ENCODE measurements at regions not wholly inside any gene's neighbourhood (a gene's known extent, or its start where the extent isn't known, plus 50 kb on each side); places are given as distances from the start of the nearest gene placed in this dataset.
"Not testable (repeated sequence)": the region's sequence is repeated elsewhere in the genome, so short reads cannot be mapped to it uniquely, and the experiment has no call there.

- DNase-seq; H3K4me3 ChIP-seq; H3K9me3 ChIP-seq; H3K27ac ChIP-seq; H3K36me3 ChIP-seq; intact Hi-C loops (cut with DNase I; ENCODE audit: low total_unique reads); H3K4me1 ChIP-seq; H3K27me3 ChIP-seq (replicated peaks in 1 of 7): not testable (repeated sequence)
- WGBS, 5 donors, result 81 to 100% (median 91%) methylated on average over 1 to 2 of the region's 6 CpGs; no CpG with 5 or more reads in 2 of the 5 donors
Observed at GRCh38 chr16:16448423-16448822, 69.5 kb downstream of the NPIPA7 start.

- intact Hi-C loops (cut with DNase I; ENCODE audit: low total_unique reads); H3K27me3 ChIP-seq (replicated peaks in 1 of 7); H3K36me3 ChIP-seq; H3K27ac ChIP-seq; H3K4me3 ChIP-seq; DNase-seq; H3K9me3 ChIP-seq; H3K4me1 ChIP-seq: not testable (repeated sequence)
- 67 to 87% (median 82%) methylated on average over 3 to 4 of the region's 4 CpGs for WGBS, 5 donors
Observed at GRCh38 chr16:16449712-16450237, 70.8 kb downstream of the NPIPA7 start.

- H3K4me1 ChIP-seq; intact Hi-C loops (cut with DNase I; ENCODE audit: low total_unique reads); H3K27ac ChIP-seq; H3K4me3 ChIP-seq; H3K36me3 ChIP-seq; H3K27me3 ChIP-seq (replicated peaks in 1 of 7); H3K9me3 ChIP-seq; DNase-seq: not testable (repeated sequence)
- 0 to 18% (median 8%) methylated on average over 1 to 6 of the region's 10 CpGs; no CpG with 5 or more reads in 1 of the 5 donors for WGBS, 5 donors
Observed at GRCh38 chr16:16451721-16452410, 72.9 kb downstream of the NPIPA7 start.

- intact Hi-C loops (cut with DNase I; ENCODE audit: low total_unique reads); H3K9me3 ChIP-seq; H3K4me1 ChIP-seq; H3K27ac ChIP-seq; H3K36me3 ChIP-seq; H3K27me3 ChIP-seq (replicated peaks in 1 of 7); H3K4me3 ChIP-seq; DNase-seq: not testable (repeated sequence)
- 92% methylated on average over 2 of the region's 5 CpGs; no CpG with 5 or more reads in 4 of the 5 donors for WGBS, 5 donors
Observed at GRCh38 chr16:16458579-16458978, 79.6 kb downstream of the NPIPA7 start.

GRCh38 chr16:16463792-16464191, 84.9 kb downstream of the NPIPA7 start:
- intact Hi-C loops (cut with DNase I; ENCODE audit: low total_unique reads); H3K27ac ChIP-seq; H3K4me1 ChIP-seq; DNase-seq; H3K36me3 ChIP-seq; H3K27me3 ChIP-seq (replicated peaks in 1 of 7); H3K4me3 ChIP-seq; H3K9me3 ChIP-seq: not testable (repeated sequence)
- 80 to 100% (median 88%) methylated on average over 1 to 4 of the region's 6 CpGs; no CpG with 5 or more reads in 1 of the 5 donors for WGBS, 5 donors

GRCh38 chr16:16488919-16489318, 110.0 kb downstream of the NPIPA7 start:
- H3K27me3 ChIP-seq (replicated peaks in 1 of 7); H3K4me1 ChIP-seq; H3K36me3 ChIP-seq; DNase-seq; intact Hi-C loops (cut with DNase I; ENCODE audit: low total_unique reads); H3K27ac ChIP-seq; H3K9me3 ChIP-seq; H3K4me3 ChIP-seq: not testable (repeated sequence)
- 88 to 96% (median 93%) methylated on average over 4 of the region's 4 CpGs for WGBS, 5 donors

- H3K27ac ChIP-seq; H3K9me3 ChIP-seq; H3K27me3 ChIP-seq (replicated peaks in 1 of 7); intact Hi-C loops (cut with DNase I; ENCODE audit: low total_unique reads); H3K4me1 ChIP-seq; DNase-seq; H3K4me3 ChIP-seq; H3K36me3 ChIP-seq: not testable (repeated sequence)
- 69 to 80% methylated on average over 2 of the region's 15 CpGs; no CpG with 5 or more reads in 3 of the 5 donors for WGBS, 5 donors
Observed at GRCh38 chr16:16489466-16489865, 110.5 kb downstream of the NPIPA7 start.

GRCh38 chr16:16494114-16494513, 115.2 kb downstream of the NPIPA7 start:
- DNase-seq; H3K27me3 ChIP-seq (replicated peaks in 1 of 7); intact Hi-C loops (cut with DNase I; ENCODE audit: low total_unique reads); H3K36me3 ChIP-seq; H3K4me3 ChIP-seq; H3K9me3 ChIP-seq; H3K27ac ChIP-seq; H3K4me1 ChIP-seq: not testable (repeated sequence)
- 35 to 40% (median 38%) methylated on average over 3 to 4 of the region's 8 CpGs; no CpG with 5 or more reads in 2 of the 5 donors for WGBS, 5 donors

GRCh38 chr16:16494998-16495397, 116.1 kb downstream of the NPIPA7 start:
- H3K4me1 ChIP-seq; H3K27ac ChIP-seq; H3K4me3 ChIP-seq; H3K36me3 ChIP-seq; intact Hi-C loops (cut with DNase I; ENCODE audit: low total_unique reads); H3K9me3 ChIP-seq; DNase-seq; H3K27me3 ChIP-seq (replicated peaks in 1 of 7): not testable (repeated sequence)
- WGBS, 5 donors, result 18 to 24% (median 24%) methylated on average over 6 to 7 of the region's 11 CpGs; no CpG with 5 or more reads in 2 of the 5 donors

- H3K9me3 ChIP-seq; H3K27ac ChIP-seq; DNase-seq; intact Hi-C loops (cut with DNase I; ENCODE audit: low total_unique reads); H3K4me1 ChIP-seq; H3K4me3 ChIP-seq; H3K27me3 ChIP-seq (replicated peaks in 1 of 7); H3K36me3 ChIP-seq: not testable (repeated sequence)
- WGBS, 5 donors, result no CpG with 5 or more reads among the region's 8 CpGs
Observed at GRCh38 chr16:16499875-16500274, 120.9 kb downstream of the NPIPA7 start.

GRCh38 chr16:16507041-16507440, 128.1 kb downstream of the NPIPA7 start:
- H3K9me3 ChIP-seq; H3K27me3 ChIP-seq (replicated peaks in 1 of 7); H3K4me1 ChIP-seq; H3K4me3 ChIP-seq; DNase-seq; H3K27ac ChIP-seq; H3K36me3 ChIP-seq; intact Hi-C loops (cut with DNase I; ENCODE audit: low total_unique reads): not testable (repeated sequence)
- no CpG with 5 or more reads among the region's 1 CpG for WGBS, 5 donors
